Mesothelial cell of epicardium (in vitro differentiated cells): ENCODE measurements at regions not wholly inside any gene's neighbourhood (a gene's known extent, or its start where the extent isn't known, plus 50 kb on each side); places are given as distances from the start of the nearest gene placed in this dataset.

Experiments used
- DNase-seq, 2 experiments: peaks; one replicate each; pipeline ENCODE4 v3.0.0; 2021; ENCODE audit warnings: low spot score in 2 of 2; ENCODE audit not compliant: unreplicated experiment in 2 of 2
- H3K27ac Mint-ChIP-seq: 2 replicates; pipeline ENCODE4 v1.8.0; 2021; ENCODE audit warnings: mixed read lengths
- H3K27me3 Mint-ChIP-seq: 2 replicates; pipeline ENCODE4 v1.8.0; 2021; ENCODE audit warnings: low read depth, mixed read lengths
- H3K36me3 Mint-ChIP-seq: 2 replicates; pipeline ENCODE4 v1.8.0; 2021; ENCODE audit warnings: mixed read lengths
- H3K4me1 Mint-ChIP-seq: 2 replicates; pipeline ENCODE4 v1.8.0; 2021; ENCODE audit warnings: mixed read lengths
- H3K4me3 Mint-ChIP-seq: 2 replicates; pipeline ENCODE4 v1.8.0; 2021; ENCODE audit warnings: mild to moderate bottlenecking, moderate library complexity, mixed read lengths
- H3K9me3 Mint-ChIP-seq: 2 replicates; pipeline ENCODE4 v1.8.0; 2021; ENCODE audit warnings: mixed read lengths
- TF ChIP-seq, protein P1 (sequence below): fragments of 200-600 bp; sonication (generic); IDR thresholded peaks from one replicate; pipeline ENCODE4 v1.5.0; 2021; ENCODE audit warnings: antibody characterized with exemption; ENCODE audit not compliant: unreplicated experiment

DNA sequence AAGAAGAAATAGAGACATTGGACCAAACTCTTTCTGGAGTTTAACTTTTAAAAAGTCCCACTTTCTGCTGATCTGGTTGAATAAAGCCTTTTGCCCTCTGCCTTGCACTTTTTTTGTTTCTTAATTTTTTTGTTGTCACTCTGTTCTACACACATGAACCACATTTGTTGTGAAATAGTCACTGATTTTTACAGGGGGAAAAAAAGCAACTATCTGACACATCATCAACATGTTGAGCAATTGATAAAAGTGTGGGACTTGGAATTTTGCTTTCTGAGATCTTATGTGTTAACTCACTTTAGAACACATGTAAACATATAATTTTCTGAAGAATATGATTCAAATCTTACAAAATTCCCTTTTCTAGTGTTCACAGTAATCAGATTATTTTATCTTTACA, 414.8 kb upstream of the FIGN start:
- Mint-ChIP-seq H3K27ac (no peak overlapping the region), H3K27me3 (peaks cover 12% of the 10 kb centered on the region), H3K36me3 (no peaks in the 10 kb centered on the region), H3K4me3 (no peak overlapping the region), H3K4me1 (no peaks in the 10 kb centered on the region), H3K9me3 (no peaks in the 10 kb centered on the region)
- DNase-seq = no peak
- TF ChIP-seq, protein P1, sequence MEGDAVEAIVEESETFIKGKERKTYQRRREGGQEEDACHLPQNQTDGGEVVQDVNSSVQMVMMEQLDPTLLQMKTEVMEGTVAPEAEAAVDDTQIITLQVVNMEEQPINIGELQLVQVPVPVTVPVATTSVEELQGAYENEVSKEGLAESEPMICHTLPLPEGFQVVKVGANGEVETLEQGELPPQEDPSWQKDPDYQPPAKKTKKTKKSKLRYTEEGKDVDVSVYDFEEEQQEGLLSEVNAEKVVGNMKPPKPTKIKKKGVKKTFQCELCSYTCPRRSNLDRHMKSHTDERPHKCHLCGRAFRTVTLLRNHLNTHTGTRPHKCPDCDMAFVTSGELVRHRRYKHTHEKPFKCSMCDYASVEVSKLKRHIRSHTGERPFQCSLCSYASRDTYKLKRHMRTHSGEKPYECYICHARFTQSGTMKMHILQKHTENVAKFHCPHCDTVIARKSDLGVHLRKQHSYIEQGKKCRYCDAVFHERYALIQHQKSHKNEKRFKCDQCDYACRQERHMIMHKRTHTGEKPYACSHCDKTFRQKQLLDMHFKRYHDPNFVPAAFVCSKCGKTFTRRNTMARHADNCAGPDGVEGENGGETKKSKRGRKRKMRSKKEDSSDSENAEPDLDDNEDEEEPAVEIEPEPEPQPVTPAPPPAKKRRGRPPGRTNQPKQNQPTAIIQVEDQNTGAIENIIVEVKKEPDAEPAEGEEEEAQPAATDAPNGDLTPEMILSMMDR = no peak

DNA sequence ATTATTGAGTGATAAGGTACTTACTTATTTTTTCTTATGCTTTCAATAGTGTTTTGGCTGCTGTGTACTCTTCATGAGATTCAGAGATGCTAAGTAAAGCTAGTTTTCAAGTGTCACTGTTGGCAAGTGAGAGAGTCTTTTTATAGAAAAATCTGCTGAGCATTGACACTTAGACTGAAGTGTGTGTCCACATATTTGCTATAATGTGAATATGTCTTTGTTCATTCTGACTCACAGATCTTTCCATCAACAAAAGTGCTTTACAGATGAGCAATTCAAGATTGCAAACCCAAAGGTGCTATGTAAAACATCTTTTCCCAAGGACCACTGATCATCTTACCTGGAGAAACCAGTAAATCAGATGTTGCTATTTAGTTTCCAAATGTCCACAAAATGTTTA, 410.6 kb upstream of the FIGN start:
- Mint-ChIP-seq H3K27me3 (peaks cover 7% of the 10 kb centered on the region), H3K36me3 (no peaks in the 10 kb centered on the region), H3K27ac (no peak overlapping the region), H3K9me3 (no peaks in the 10 kb centered on the region), H3K4me3 (no peak overlapping the region), H3K4me1 (no peaks in the 10 kb centered on the region)
- TF ChIP-seq, protein P1 = no peak
- no peak for DNase-seq

DNA sequence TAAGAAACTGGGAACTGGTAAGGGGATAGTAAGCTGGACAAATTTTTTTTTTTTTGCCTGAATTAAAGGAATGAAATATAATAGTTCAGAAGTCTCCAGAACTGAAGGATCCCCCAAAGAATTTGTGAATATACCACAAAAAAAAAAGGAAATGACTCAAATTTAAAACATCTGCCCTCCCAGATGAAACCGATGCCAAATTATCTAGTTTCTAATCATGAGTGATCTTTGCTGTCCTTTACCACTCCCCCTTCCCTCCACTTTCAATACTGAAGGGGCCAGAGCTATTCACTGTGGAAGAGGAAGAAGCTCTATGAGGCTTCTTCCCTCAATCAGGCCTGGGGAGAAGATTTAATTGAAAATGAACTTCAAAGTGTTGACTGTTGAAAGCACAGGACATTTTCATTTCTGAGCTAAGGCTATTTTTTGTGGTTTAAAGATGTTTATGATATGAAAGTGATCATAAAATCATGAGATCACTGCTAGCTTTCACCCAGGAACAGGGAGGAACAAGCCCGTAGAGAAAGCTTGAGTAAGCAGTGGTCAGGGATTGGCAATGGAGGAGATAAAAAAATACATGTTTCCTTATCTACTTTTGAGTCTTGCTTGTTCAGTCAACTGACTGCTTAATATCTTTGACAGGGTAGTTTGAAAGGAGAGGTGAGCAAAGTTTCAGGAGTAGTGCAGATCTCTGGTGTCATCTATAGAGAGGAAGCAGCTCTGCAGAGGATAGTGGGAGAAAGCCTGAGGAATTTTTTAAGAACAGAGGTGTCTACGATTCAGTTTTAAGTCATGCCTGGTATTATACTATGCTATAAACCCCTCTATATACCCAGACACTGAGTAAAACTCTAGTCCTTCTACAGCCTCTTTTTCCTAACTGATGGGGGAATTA, 409.5 kb upstream of the FIGN start:
- no peaks in the 10 kb centered on the region for H3K36me3 Mint-ChIP-seq
- H3K9me3 Mint-ChIP-seq = no peaks in the 10 kb centered on the region
- peaks cover 6% of the 10 kb centered on the region for H3K27me3 Mint-ChIP-seq
- DNase-seq = no peak
- no peak overlapping the region for H3K4me3 Mint-ChIP-seq
- TF ChIP-seq, protein P1 = no peak
- no peaks in the 10 kb centered on the region for H3K4me1 Mint-ChIP-seq
- no peak overlapping the region for H3K27ac Mint-ChIP-seq

DNA sequence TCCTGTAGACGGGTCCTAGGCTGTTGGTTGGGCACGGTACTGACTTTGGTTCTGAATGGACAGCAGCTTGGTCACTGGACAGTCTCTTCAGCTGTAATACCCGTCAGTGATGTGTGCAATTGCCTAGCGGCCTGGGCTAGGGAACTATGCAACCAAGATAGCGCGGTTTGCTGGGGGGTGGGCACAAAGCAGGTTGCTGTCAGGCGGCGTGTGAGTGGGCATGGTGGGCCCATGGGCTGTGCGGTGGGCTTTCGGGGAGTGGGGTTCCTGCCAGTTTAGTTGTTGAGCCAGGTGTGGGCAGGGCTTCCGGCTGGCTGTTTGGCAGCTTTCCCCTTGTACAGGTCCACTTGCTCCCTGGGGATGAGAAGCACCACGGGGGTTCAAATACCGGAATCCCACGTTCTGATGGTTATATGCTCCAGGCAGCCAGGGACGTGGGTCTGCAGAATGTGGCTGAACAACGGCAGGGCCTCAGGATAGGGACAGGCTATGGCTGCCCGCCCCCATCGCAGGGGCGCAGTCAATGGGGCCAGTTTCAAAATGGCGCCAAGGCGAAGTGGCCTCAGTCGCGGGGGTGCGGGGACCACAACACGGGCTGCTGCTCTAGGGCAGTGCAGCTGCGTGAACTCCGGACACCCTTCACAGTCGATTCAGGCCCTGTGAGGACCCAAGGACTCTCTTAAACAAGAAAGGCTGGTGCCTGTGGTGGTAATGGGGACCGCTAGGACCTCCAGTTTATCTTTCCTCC, 407.5 kb upstream of the FIGN start:
- no peaks in the 10 kb centered on the region for H3K4me1 Mint-ChIP-seq
- no peaks in the 10 kb centered on the region for H3K9me3 Mint-ChIP-seq
- no peak overlapping the region for H3K4me3 Mint-ChIP-seq
- DNase-seq = no peak
- peaks cover 4% of the 10 kb centered on the region for H3K27me3 Mint-ChIP-seq
- no peak overlapping the region for H3K27ac Mint-ChIP-seq
- H3K36me3 Mint-ChIP-seq = no peaks in the 10 kb centered on the region
- TF ChIP-seq, protein P1 = no peak

DNA sequence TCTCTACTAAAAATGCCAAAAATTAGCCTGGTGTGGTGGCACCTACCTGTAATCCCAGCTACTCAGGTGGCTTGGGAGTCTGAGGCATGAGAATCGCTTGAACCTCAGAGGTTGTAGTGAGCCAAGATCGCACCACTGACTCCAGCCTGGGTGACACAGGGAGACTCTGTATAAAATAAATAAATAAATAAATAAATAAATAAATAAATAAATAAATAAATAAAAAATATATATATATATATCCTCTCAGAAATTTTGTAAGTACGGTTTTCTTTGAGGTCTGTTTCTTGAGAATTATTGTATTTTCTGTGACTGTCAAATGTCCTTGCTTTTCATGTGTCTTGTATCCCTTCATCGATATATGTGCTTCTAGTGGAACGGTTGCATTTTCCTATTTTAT, 406.9 kb upstream of the FIGN start:
- no peaks in the 10 kb centered on the region for H3K4me1 Mint-ChIP-seq
- H3K36me3 Mint-ChIP-seq = no peaks in the 10 kb centered on the region
- TF ChIP-seq, protein P1 = no peak
- no peak overlapping the region for H3K27ac Mint-ChIP-seq
- H3K9me3 Mint-ChIP-seq = no peaks in the 10 kb centered on the region
- no peak for DNase-seq
- peaks cover 2% of the 10 kb centered on the region for H3K27me3 Mint-ChIP-seq
- H3K4me3 Mint-ChIP-seq = no peak overlapping the region
